IPS DF 6.9 (cell line): ENCODE measurements at regions not wholly inside any gene's neighbourhood (a gene's known extent, or its start where the extent isn't known, plus 50 kb on each side); places are given as distances from the start of the nearest gene placed in this dataset.
"Not testable (repeated sequence)": the region's sequence is repeated elsewhere in the genome, so short reads cannot be mapped to it uniquely, and the experiment has no call there.

Source experiments
- DNase-seq: peaks from one replicate; pipeline ENCODE4 v3.0.0-alpha.2; 2013; ENCODE audit warnings: low read depth, low spot score
- H3K27ac ChIP-seq: one replicate; pipeline ENCODE4 v1.5.1; 2013; ENCODE audit warnings: low read length, control low read depth
- H3K27me3 ChIP-seq: 2 replicates; pipeline ENCODE4 v1.6.1; 2013; ENCODE audit warnings: mild to moderate bottlenecking, low read length; ENCODE audit not compliant: control insufficient read depth, insufficient read depth
- H3K36me3 ChIP-seq: 2 replicates; pipeline ENCODE4 v1.6.1; 2013; ENCODE audit warnings: low read length; ENCODE audit not compliant: control insufficient read depth, insufficient read depth
- H3K4me1 ChIP-seq: 2 replicates; pipeline ENCODE4 v1.6.1; 2013; ENCODE audit warnings: low read length; ENCODE audit not compliant: control insufficient read depth, insufficient read depth
- H3K4me3 ChIP-seq: 2 replicates; pipeline ENCODE4 v1.5.1; 2013; ENCODE audit warnings: mild to moderate bottlenecking, low read length
- H3K9me3 ChIP-seq: 2 replicates; pipeline ENCODE4 v1.6.1; 2013; ENCODE audit warnings: low read length, inconsistent platforms; ENCODE audit not compliant: control insufficient read depth, insufficient read depth
- WGBS: extraction: QIAGEN DNeasy Blood & Tissue Kit; methylation state at CpG from one replicate; pipeline ENCODE4 v1.1.7; 2013; ENCODE audit warnings: mixed read lengths, missing lambda C conversion rate; ENCODE audit not compliant: insufficient read length, insufficient coverage; 5-methylcytosine and 5-hydroxymethylcytosine counted together

DNA sequence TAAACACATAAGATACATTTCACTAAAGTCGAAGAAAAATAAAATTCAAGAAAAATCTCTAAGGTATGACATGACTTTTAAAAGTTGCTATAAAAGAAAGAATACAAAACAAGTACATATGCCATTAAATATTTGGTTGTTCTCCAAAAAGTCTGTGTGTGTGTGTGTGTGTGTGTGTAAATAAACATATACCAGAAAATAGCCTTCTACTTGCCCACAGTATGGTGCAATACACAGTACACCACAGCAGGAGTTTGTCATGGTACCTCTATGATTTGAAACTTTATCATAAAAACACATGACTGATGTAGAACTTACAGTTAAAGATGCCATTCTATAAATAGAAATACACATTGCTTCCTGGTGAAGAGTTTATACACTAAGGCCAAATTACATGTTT is 692.7 kb upstream of the MGAT4C start:
- H3K4me3 ChIP-seq = no peak overlapping the region
- WGBS = no CpG with 5 or more reads among the region's 1 CpG
- H3K36me3 ChIP-seq = no peaks in the 10 kb centered on the region
- H3K27me3 ChIP-seq = no peaks in the 10 kb centered on the region
- no peaks in the 10 kb centered on the region for H3K9me3 ChIP-seq
- H3K4me1 ChIP-seq = peaks cover 1% of the 10 kb centered on the region; the same call in 1 of the 2 replicates
- no peak for DNase-seq
- H3K27ac ChIP-seq = no peak overlapping the region

DNA sequence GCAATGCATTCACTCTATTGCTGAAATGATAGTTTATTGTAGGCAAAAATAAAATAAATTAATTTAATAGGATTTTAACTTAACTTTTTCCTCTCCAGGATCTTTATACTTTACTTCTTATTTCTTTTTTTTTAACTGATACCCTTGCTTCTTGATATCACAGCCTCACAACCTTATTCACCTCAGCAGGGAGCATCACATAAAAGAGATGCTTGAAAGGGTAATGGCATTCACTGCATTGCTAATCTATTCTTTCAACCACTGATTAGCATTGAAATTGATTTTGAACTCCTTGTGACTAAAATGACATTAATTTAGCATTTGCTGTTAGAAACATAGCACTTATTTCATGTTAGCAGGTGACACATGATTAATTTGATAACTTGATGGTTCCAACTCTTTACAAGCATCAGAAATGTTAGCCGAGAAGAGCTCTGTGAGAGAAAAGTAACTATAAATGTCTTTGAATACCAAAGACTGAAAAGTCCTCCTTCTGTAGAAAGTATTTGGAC is 689.5 kb upstream of the MGAT4C start:
- Histone ChIP-seq H3K4me3 (no peak overlapping the region), H3K27ac (no peak overlapping the region), H3K27me3 (no peaks in the 10 kb centered on the region), H3K36me3 (no peaks in the 10 kb centered on the region), H3K4me1 (peaks cover 1% of the 10 kb centered on the region; the same call in 1 of the 2 replicates), H3K9me3 (no peaks in the 10 kb centered on the region)
- no peak for DNase-seq
- no CpG with 5 or more reads among the region's 1 CpG for WGBS

DNA sequence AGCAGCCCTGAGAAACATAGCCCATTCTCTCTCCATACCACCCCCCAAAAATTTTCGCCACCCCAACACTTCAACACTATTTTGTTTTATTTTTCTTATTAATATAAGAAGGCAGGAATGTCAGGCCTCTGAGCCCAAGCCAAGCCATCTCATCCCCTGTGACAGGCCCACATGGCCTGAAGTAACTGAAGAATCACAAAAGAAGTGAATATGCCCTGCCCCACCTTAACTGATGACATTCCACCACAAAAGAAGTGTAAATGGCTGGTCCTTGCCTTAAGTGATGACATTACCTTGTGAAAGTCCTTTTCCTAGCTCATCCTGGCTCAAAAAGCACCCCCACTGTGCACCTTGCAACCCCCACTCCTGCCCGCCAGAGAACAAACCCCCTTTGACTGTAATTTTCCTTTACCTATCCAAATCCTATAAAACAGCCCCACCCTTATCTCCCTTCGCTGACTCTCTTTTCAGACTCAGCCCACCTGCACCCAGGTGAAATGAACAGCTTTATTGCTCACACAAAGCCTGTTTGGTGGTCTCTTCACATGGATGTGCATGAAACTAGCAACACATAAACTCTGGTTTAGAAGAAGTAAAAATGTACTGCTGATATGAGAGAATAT is 688.1 kb upstream of the MGAT4C start:
- H3K27me3 ChIP-seq, H3K4me1 ChIP-seq, DNase-seq, H3K27ac ChIP-seq, H3K36me3 ChIP-seq, H3K4me3 ChIP-seq, H3K9me3 ChIP-seq: not testable (repeated sequence)
- no CpG with 5 or more reads among the region's 3 CpGs for WGBS

DNA sequence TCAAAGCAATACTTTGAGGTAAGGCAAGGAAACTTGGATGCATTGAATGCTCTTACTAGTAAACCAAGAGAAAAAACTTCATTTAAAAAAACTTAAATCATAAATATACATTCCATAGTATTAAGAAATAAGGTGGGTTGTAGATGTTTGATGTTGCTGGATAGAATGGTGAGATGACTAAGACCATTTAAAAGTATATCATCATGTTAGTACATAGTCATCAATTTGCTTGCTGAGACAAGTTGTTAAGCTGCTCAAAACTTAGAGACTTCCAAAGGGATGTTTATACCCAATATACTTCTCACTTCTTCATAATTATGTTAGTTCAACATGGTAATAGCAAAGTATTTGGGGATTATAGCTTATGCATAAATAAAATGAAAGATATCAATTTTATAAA is 675.5 kb upstream of the MGAT4C start:
- no peaks in the 10 kb centered on the region for H3K36me3 ChIP-seq
- no peaks in the 10 kb centered on the region for H3K9me3 ChIP-seq

DNA sequence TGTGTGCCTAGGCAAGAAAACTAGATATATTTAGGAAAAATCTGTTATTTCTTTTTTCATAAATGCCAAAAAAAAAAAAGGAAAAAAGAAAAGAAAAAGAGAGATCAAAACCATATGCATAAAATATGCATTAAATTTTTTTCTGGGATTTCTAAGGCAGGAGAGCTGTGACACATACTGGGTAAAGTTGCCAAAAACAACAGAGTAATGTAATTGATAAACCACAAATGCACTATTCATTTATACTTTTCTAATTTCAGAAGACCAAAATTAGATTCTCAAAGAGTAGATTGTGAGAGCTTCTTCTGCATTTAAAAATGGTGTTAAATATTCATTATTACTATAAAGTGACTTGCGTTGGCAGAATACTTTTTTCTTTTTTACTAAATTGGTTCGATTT is 673.8 kb upstream of the MGAT4C start:
- Histone ChIP-seq H3K4me3 (no peak overlapping the region), H3K27me3 (no peaks in the 10 kb centered on the region), H3K36me3 (no peaks in the 10 kb centered on the region), H3K9me3 (no peaks in the 10 kb centered on the region), H3K4me1 (no peaks in the 10 kb centered on the region), H3K27ac (no peak overlapping the region)
- DNase-seq = no peak
- WGBS = no CpG with 5 or more reads among the region's 2 CpGs

More for the DNA sequence above, 675.5 kb upstream of the MGAT4C start:
- Histone ChIP-seq H3K4me3 (no peak overlapping the region), H3K27me3 (no peaks in the 10 kb centered on the region), H3K27ac (no peak overlapping the region), H3K4me1 (no peaks in the 10 kb centered on the region)
- no peak for DNase-seq

DNA sequence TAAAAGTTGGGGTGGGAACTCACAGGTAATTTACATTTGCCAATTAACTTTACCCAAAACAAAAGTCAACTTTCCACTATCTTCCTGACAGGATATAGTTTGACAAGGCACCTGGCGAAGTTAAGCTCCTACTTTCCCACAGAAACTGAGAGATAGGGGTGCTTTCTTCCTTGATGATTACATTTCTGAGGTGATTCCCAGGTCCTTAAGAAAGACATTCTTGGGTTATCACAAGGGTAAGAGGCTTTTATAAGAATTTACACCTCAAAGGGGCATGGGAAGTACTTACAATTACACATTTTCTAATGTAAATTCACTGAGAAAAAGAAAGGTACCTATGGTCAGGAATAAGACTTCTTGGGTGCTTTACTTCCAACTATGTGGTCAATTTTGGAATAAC is 660.9 kb upstream of the MGAT4C start:
- H3K9me3 ChIP-seq = no peaks in the 10 kb centered on the region
- WGBS = no CpG with 5 or more reads among the region's 1 CpG
- no peaks in the 10 kb centered on the region for H3K27me3 ChIP-seq
- no peaks in the 10 kb centered on the region for H3K36me3 ChIP-seq
- no peak overlapping the region for H3K4me3 ChIP-seq
- no peaks in the 10 kb centered on the region for H3K4me1 ChIP-seq
- no peak overlapping the region for H3K27ac ChIP-seq
- DNase-seq = no peak

DNA sequence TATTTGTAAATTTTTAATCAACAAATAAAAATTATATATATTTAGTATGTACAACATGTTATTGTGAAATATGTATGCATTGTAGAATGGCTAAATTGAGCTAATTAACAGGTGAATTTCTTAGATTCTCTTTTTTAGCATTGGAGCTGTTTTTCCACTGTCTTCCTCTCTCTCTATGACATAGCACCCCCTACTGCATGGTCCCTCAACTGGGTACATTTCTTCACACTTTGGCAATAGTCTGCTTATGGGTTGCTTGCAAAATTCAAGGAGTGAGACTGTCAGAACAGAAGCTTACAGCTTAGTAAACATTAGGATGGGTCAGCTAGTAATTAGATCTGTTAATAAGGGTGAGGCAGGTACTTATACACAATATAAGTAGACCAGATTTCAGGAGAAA is 658.5 kb upstream of the MGAT4C start:
- H3K36me3 ChIP-seq = no peaks in the 10 kb centered on the region
- H3K9me3 ChIP-seq = no peaks in the 10 kb centered on the region
- no peak overlapping the region for H3K4me3 ChIP-seq
- no peak for DNase-seq
- H3K27me3 ChIP-seq = no peaks in the 10 kb centered on the region
- H3K27ac ChIP-seq = no peak overlapping the region
- H3K4me1 ChIP-seq = no peaks in the 10 kb centered on the region

DNA sequence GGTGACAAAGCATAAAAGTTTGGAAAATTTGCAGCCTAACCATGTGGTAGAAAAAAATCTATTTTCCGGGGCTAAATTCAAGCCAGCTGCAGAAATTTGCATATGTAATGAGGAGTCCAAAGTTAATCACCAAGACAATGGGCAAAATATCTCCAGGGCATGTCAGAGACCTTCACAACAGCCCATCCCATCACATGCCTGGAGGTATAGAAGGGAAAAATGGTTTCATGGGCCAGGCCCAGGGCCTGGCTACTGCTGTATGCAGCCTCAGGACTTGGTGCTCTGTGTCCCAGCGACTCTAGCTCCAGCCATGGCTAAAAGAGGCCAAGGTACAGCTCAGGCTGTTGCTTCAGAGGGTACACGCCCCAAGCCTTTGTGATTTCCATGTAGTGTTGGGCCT is 655.8 kb upstream of the MGAT4C start:
- Histone ChIP-seq H3K36me3 (no peaks in the 10 kb centered on the region), H3K27ac (no peak overlapping the region), H3K4me3 (no peak overlapping the region), H3K4me1 (no peaks in the 10 kb centered on the region), H3K27me3 (no peaks in the 10 kb centered on the region), H3K9me3 (no peaks in the 10 kb centered on the region)
- WGBS = no CpG with 5 or more reads among the region's 3 CpGs
- no peak for DNase-seq

DNA sequence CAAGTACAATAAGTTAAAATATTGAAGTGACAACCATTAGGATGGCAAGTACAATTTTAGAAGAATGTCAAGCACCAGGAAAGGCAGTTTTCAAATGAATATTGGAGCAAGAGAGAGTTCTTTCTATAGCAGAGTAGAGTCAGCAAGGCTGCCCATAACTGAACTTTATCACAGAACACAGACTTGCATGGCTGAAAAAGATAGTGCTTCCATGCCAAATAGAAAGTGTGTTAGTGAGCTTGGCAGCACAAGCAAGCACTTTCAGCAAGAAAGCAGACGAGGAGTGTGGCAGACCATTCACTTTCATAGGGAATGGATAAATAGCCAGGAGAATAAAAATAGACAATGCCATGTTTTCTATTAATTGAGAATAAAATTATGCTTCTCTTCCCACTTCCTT is 647.0 kb upstream of the MGAT4C start:
- Histone ChIP-seq H3K36me3 (no peaks in the 10 kb centered on the region), H3K9me3 (no peaks in the 10 kb centered on the region), H3K4me3 (no peak overlapping the region), H3K4me1 (no peaks in the 10 kb centered on the region), H3K27ac (no peak overlapping the region), H3K27me3 (no peaks in the 10 kb centered on the region)
- WGBS = no CpG with 5 or more reads among the region's 1 CpG
- no peak for DNase-seq

DNA sequence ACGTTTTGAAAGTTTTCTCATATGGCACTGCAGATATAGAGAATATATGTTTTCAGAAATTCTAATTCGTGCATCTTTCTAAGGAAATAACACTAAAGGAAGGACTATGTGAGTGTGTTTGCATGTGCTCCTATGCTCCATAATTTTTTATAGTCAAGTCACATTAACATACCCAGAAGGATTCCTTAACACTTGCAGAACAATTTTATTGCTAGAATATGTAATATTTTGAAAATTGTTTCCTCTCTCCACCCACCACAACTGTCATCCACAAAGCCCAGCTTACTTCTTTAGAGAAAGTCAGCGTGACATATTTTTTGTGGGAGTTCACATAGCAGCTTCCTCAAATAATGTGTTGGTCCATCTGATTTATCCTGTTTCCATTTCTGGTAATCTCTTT is 604.6 kb upstream of the MGAT4C start:
- DNase-seq = no peak
- no peak overlapping the region for H3K4me3 ChIP-seq
- no peak overlapping the region for H3K27ac ChIP-seq
- no peaks in the 10 kb centered on the region for H3K9me3 ChIP-seq
- H3K4me1 ChIP-seq = no peaks in the 10 kb centered on the region
- H3K36me3 ChIP-seq = no peaks in the 10 kb centered on the region
- H3K27me3 ChIP-seq = no peaks in the 10 kb centered on the region
- WGBS = no CpG with 5 or more reads among the region's 3 CpGs

DNA sequence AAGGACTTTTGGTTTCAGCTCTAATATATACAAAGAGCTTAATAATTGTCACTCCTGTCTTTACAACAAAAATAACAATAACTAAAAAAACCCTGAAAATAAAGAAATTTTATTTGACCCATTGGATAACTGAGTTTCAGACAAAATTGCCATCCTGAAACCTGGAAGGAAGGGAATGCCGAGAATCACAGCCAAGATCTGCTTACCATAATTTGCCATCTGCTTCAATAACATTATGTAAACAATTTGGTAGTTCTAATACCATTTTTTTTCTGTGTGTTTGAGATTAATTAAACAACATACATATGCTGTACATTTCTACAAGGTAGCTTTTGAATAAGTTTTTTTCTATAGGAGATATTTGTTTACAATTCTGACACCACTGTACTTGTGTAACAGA is 596.3 kb upstream of the MGAT4C start:
- DNase-seq = no peak
- no peaks in the 10 kb centered on the region for H3K9me3 ChIP-seq
- H3K4me3 ChIP-seq = no peak overlapping the region
- H3K4me1 ChIP-seq = no peaks in the 10 kb centered on the region
- no peak overlapping the region for H3K27ac ChIP-seq
- H3K27me3 ChIP-seq = no peaks in the 10 kb centered on the region
- WGBS = no CpG with 5 or more reads among the region's 1 CpG
- no peaks in the 10 kb centered on the region for H3K36me3 ChIP-seq
